Fibroblast of villous mesenchyme (primary cell): ENCODE measurements at regions not wholly inside any gene's neighbourhood (a gene's known extent, or its start where the extent isn't known, plus 50 kb on each side); places are given as distances from the start of the nearest gene placed in this dataset.

Experiments
- DNase-seq: peaks from one replicate; pipeline ENCODE4 v3.0.0-alpha.2; 2010; ENCODE audit warnings: low read depth
- H3K4me3 ChIP-seq: 2 replicates; pipeline ENCODE4 v1.5.1; 2011; ENCODE audit warnings: low read depth, mild to moderate bottlenecking, low read length
- TF ChIP-seq, protein P1 (sequence below): IDR thresholded peaks from 2 replicates; pipeline ENCODE4 v1.5.1; 2012; ENCODE audit warnings: low read depth, mild to moderate bottlenecking, low read length; ENCODE audit not compliant: insufficient read depth

DNA sequence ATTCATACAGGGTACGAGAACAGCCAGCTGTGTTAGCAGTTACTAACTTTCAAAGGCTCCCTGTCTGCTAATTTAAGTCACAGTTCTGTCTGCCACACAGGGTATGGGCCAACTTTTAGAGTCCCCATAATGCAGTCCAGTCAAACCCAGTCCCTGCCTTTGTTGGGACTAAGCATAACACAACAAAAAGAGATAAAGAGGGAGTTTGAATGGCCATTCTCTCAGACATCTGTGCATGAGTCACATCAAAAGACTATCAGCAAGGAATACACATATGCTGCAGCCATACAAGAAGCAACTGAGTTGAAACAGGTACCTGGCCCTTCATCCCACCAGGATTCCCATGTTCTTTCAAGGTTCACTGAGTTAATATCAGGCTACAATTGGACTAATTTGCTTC, 744.5 kb upstream of the C9orf72 start:
- DNase-seq = no peak

DNA sequence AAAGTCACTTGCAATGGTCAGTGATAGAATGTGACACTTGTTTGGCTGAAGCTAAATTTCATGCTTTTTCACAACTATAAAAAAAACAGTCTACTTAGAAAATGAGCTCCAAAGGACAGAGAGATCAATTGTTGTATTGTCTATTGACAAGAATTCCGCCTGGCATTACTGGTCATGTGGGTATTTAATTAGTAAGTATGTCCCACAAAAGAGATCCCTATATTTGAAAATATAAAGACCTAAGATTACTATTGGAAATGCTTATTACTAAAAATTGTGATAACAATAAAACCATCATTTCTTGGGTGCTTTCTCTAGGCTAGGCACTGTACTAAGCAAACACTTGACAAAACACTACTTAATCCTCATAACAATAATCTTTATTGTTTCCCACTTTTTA, 745.2 kb upstream of the C9orf72 start:
- TF ChIP-seq, protein P1, sequence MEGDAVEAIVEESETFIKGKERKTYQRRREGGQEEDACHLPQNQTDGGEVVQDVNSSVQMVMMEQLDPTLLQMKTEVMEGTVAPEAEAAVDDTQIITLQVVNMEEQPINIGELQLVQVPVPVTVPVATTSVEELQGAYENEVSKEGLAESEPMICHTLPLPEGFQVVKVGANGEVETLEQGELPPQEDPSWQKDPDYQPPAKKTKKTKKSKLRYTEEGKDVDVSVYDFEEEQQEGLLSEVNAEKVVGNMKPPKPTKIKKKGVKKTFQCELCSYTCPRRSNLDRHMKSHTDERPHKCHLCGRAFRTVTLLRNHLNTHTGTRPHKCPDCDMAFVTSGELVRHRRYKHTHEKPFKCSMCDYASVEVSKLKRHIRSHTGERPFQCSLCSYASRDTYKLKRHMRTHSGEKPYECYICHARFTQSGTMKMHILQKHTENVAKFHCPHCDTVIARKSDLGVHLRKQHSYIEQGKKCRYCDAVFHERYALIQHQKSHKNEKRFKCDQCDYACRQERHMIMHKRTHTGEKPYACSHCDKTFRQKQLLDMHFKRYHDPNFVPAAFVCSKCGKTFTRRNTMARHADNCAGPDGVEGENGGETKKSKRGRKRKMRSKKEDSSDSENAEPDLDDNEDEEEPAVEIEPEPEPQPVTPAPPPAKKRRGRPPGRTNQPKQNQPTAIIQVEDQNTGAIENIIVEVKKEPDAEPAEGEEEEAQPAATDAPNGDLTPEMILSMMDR = no peak
- H3K4me3 ChIP-seq = no peak overlapping the region
- no peak for DNase-seq

More for the DNA sequence above, 744.5 kb upstream of the C9orf72 start:
- no peak overlapping the region for H3K4me3 ChIP-seq
- TF ChIP-seq, protein P1 = no peak

DNA sequence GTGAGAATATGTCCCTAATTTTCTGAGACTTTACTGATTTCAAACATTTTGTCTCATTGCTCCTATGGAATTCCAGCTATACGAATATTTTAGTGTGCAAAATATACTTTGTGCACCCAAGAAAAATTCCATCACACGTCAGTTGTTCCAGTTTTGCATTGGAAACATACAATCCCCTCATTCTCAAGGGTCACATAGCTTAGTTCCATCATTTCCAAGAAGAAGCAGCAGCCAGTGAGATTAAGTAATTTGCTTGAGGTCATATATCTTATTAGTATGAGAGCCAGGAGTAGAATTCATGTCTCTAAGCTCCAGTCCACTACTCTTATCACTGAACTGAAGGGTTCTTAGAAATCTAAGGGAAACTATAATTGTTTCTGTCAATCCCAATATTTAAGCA, 746.7 kb upstream of the C9orf72 start:
- no peak overlapping the region for H3K4me3 ChIP-seq
- DNase-seq = no peak
- TF ChIP-seq, protein P1 = no peak

DNA sequence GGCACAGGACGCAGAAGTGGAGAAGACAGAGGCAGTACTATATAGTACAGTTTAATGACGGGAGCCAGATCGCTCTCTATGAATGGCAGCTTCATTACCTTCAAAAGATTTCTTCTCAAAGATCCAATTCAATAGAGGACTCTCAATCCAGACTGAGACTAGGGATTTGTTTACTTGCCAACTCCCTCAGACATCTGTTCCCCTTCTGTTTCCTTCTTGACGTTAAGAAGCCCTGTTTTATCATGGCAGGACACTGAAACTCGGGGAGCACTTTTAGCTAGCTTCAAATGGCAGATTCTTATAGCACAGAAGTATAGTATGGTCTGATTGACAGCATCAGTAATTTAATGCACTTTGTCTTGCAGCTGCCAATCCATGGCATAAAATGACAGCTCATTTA, 747.3 kb upstream of the C9orf72 start:
- DNase-seq = no peak
- H3K4me3 ChIP-seq = no peak overlapping the region
- TF ChIP-seq, protein P1 = no peak

DNA sequence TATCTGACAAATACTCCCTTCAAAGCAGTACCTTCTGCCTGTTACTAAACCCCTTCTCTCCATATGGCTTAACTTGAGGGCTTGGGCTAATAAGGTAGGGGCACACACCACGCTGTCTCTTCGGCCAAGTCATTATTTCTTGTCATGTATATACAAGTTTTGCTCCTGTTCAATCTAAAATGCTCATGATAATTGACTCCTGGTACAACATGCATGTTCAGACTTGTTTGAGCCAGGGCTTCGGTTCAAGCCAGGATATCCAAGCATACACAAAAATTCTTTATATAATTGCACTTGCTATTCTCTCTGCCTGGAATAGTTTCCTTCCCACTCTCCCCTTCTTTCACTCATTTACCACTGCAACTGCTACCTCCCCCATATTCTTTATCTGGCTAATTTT, 756.0 kb upstream of the C9orf72 start:
- TF ChIP-seq, protein P1 = no peak
- no peak for DNase-seq
- H3K4me3 ChIP-seq = no peak overlapping the region

DNA sequence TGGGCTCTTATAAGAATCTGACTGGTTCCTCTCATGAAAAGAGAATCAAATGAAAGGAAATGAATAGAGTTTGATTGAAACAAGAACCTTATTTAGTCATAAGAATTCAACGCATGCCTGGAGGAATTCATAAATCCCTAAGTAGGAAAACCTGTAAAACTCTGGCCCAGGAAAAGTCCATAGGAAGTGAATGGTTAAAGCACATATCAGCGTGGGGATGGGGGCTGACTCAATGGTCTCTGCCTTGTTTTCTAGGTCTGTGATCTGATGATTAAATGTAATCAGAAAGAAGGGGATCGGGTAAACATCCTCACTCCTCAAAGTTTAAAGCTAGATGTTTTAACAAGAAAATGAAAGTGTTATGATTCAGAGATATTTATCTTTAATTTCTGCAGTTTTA, 759.4 kb upstream of the C9orf72 start:
- TF ChIP-seq, protein P1 = no peak
- no peak for DNase-seq

DNA sequence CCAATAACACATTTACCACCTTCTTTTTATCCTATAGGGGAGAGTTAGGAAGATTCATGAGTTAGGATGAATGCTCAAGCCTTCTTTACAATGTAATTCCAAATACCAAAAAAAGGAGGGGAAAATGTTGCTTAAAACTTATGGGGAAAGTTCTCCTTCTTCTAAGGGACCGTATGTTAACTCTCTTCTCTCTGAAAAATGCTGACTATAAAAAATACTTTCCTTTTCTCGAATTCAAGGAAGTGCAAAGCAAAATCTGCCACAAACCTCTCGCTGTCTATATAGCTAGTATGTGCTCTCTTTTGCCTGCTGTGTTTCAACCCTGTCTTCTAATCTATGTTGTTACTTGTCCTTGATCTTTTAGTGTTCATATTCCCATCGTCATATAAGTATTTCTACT, 768.6 kb upstream of the C9orf72 start:
- no peak overlapping the region for H3K4me3 ChIP-seq
- TF ChIP-seq, protein P1 = no peak
- no peak for DNase-seq

More for the DNA sequence above, 759.4 kb upstream of the C9orf72 start:
- H3K4me3 ChIP-seq = no peak overlapping the region
